Smooth muscle cell (in vitro differentiated cells): ENCODE measurements at regions not wholly inside any gene's neighbourhood (a gene's known extent, or its start where the extent isn't known, plus 50 kb on each side); places are given as distances from the start of the nearest gene placed in this dataset.

Source experiments
- DNase-seq: peaks from one replicate; lab custom pipeline; 2025; ENCODE audit not compliant: unreplicated experiment; lab: John Stamatoyannopoulos, UW
- H2AFZ ChIP-seq: fragments of 200-600 bp; sonication (generic); 2 replicates; pipeline ENCODE4 v1.6.0; 2016; ENCODE audit warnings: antibody characterized with exemption, low read depth, mild to moderate bottlenecking
- H3F3A ChIP-seq: fragments of 200-600 bp; sonication (generic); 2 replicates; pipeline ENCODE4 v1.6.0; 2017; ENCODE audit warnings: antibody characterized with exemption, low read depth
- H3K27ac ChIP-seq: fragments of 200-600 bp; sonication (generic); 2 replicates; pipeline ENCODE4 v1.5.1; 2016; ENCODE audit warnings: low read depth, mild to moderate bottlenecking
- H3K27me3 ChIP-seq: fragments of 200-600 bp; sonication (generic); 2 replicates; pipeline ENCODE4 v1.6.1; 2016; ENCODE audit warnings: low read depth, mild to moderate bottlenecking
- H3K36me3 ChIP-seq: fragments of 200-600 bp; sonication (generic); 2 replicates; pipeline ENCODE4 v1.5.1; 2016; ENCODE audit warnings: low read depth
- H3K4me1 ChIP-seq: fragments of 200-600 bp; sonication (generic); 2 replicates; pipeline ENCODE4 v1.5.1; 2016; ENCODE audit warnings: low read depth
- H3K4me2 ChIP-seq: fragments of 200-600 bp; sonication (generic); 2 replicates; pipeline ENCODE4 v1.6.0; 2016; ENCODE audit warnings: mild to moderate bottlenecking
- H3K4me3 ChIP-seq: fragments of 200-600 bp; sonication (generic); 2 replicates; pipeline ENCODE4 v1.5.1; 2016; ENCODE audit warnings: mild to moderate bottlenecking
- H3K79me2 ChIP-seq: fragments of 200-600 bp; sonication (generic); 2 replicates; pipeline ENCODE4 v1.6.0; 2016; ENCODE audit warnings: low read depth, mild to moderate bottlenecking
- H3K9ac ChIP-seq: fragments of 200-600 bp; sonication (generic); 2 replicates; pipeline ENCODE4 v1.6.0; 2016; ENCODE audit warnings: low read depth
- H3K9me3 ChIP-seq: fragments of 200-600 bp; sonication (generic); replicated peaks from 2 replicates; pipeline ENCODE4 v1.5.1; 2016; ENCODE audit warnings: low read depth
- H4K20me1 ChIP-seq: fragments of 200-600 bp; sonication (generic); 2 replicates; pipeline ENCODE4 v1.6.0; 2016; ENCODE audit warnings: low read depth
- WGBS: methylation state at CpG from one replicate; pipeline ENCODE4 v1.1.7; 2016; ENCODE audit warnings: low lambda C conversion rate; 5-methylcytosine and 5-hydroxymethylcytosine counted together
- TF ChIP-seq, protein P1 (sequence below): fragments of 200-600 bp; sonication (generic); IDR thresholded peaks from 2 replicates; pipeline ENCODE4 v1.5.1; 2017; ENCODE audit warnings: borderline replicate concordance, mild to moderate bottlenecking, antibody characterized with exemption; ENCODE audit not compliant: insufficient read depth, poor library complexity, severe bottlenecking

DNA sequence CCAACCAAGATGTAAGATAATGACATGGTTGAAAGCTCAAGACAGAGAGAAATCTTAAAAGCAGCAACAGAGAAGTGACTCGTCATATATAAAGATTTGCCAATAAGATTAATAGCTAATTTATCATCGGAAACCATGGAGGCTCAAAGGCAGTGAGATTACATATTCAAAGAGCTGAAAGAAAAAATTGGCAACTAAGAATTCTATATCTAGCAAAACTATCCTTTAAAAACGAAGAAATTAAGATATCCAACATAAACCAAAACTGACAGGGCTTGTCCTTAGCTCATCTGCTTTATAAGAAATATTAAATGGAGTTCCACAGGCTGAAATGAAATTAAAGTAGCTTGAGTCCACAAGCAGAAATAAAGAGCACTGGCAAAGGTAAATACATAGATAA is 236.6 kb downstream of the ANAPC1 start:
- WGBS, result 86% methylated on average over 3 of the region's 3 CpGs
- H3K36me3 ChIP-seq, result peaks cover 3% of the 10 kb centered on the region
- H3K79me2 ChIP-seq, result no peaks in the 10 kb centered on the region
- no peak overlapping the region for H3K27ac ChIP-seq
- H3K4me1 ChIP-seq, result no peaks in the 10 kb centered on the region
- no peak overlapping the region for H3K4me3 ChIP-seq
- H3K27me3 ChIP-seq, result no peaks in the 10 kb centered on the region
- H3K9ac ChIP-seq, result no peak overlapping the region
- DNase-seq, result no peak
- TF ChIP-seq, protein P1, sequence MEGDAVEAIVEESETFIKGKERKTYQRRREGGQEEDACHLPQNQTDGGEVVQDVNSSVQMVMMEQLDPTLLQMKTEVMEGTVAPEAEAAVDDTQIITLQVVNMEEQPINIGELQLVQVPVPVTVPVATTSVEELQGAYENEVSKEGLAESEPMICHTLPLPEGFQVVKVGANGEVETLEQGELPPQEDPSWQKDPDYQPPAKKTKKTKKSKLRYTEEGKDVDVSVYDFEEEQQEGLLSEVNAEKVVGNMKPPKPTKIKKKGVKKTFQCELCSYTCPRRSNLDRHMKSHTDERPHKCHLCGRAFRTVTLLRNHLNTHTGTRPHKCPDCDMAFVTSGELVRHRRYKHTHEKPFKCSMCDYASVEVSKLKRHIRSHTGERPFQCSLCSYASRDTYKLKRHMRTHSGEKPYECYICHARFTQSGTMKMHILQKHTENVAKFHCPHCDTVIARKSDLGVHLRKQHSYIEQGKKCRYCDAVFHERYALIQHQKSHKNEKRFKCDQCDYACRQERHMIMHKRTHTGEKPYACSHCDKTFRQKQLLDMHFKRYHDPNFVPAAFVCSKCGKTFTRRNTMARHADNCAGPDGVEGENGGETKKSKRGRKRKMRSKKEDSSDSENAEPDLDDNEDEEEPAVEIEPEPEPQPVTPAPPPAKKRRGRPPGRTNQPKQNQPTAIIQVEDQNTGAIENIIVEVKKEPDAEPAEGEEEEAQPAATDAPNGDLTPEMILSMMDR, result no peak
- H2AFZ ChIP-seq, result no peak overlapping the region
- H3K4me2 ChIP-seq, result no peak overlapping the region
- H4K20me1 ChIP-seq, result no peaks in the 10 kb centered on the region
- H3K9me3 ChIP-seq, result no peaks in the 10 kb centered on the region
- H3F3A ChIP-seq, result no peaks in the 10 kb centered on the region

DNA sequence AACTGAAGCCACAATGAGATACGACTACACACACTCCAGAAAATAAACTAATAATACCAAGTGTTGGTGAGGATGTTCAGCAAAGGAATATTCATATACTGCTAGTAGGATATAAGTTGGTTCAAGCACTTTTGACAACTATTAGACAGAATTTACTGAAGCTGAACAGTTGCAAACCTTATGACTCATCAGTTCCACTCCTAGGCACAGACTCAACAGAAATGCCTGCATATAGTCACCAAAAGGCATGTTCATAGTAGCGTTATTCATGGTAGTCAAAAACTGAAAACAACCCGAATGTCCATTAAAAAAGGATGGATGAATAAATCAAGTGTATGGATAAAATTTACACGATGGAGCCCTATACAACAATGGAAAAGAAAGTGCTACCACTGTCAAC is 232.0 kb downstream of the ANAPC1 start:
- Histone ChIP-seq H3K27ac (no peak overlapping the region), H3K9me3 (no peaks in the 10 kb centered on the region), H3K4me1 (no peaks in the 10 kb centered on the region), H3K27me3 (no peaks in the 10 kb centered on the region), H3K4me2 (no peak overlapping the region), H3K79me2 (no peaks in the 10 kb centered on the region), H3K36me3 (peaks cover 3% of the 10 kb centered on the region), H2AFZ (no peak overlapping the region), H3K9ac (no peak overlapping the region), H3F3A (no peaks in the 10 kb centered on the region), H4K20me1 (no peaks in the 10 kb centered on the region), H3K4me3 (no peak overlapping the region)
- TF ChIP-seq, protein P1, result no peak
- 85% methylated on average over 4 of the region's 4 CpGs for WGBS
- no peak for DNase-seq

DNA sequence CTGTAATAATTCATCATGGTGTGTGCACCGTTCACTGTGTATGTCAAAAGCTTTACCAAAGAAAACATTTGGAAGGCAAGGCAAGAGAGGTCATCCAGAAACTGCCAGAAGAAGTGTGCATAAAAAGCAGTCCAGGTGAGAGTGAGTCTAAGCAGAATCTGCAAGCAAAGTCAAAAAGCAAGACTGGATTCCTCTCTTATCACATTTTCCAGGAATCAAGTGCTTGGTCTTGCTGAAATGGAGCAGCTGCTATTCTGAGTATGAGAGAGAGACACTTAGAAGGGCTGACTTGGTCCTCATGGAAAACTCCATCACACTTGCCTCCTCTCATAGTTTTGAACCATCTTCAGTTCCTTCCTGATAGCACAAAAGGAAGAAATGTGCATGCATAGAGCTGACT is 231.3 kb downstream of the ANAPC1 start:
- H3K27me3 ChIP-seq, result no peaks in the 10 kb centered on the region
- peaks cover under 1% of the 10 kb centered on the region for H3K36me3 ChIP-seq
- TF ChIP-seq, protein P1, result no peak
- no peaks in the 10 kb centered on the region for H3K4me1 ChIP-seq
- WGBS, result 78% methylated on average over 1 of the region's 1 CpG
- H3K4me3 ChIP-seq, result no peak overlapping the region
- no peaks in the 10 kb centered on the region for H3F3A ChIP-seq
- DNase-seq, result no peak
- H3K79me2 ChIP-seq, result no peaks in the 10 kb centered on the region
- H2AFZ ChIP-seq, result no peak overlapping the region
- H3K9ac ChIP-seq, result no peak overlapping the region
- H3K27ac ChIP-seq, result no peak overlapping the region
- H3K9me3 ChIP-seq, result no peaks in the 10 kb centered on the region
- H3K4me2 ChIP-seq, result no peak overlapping the region
- H4K20me1 ChIP-seq, result no peaks in the 10 kb centered on the region

DNA sequence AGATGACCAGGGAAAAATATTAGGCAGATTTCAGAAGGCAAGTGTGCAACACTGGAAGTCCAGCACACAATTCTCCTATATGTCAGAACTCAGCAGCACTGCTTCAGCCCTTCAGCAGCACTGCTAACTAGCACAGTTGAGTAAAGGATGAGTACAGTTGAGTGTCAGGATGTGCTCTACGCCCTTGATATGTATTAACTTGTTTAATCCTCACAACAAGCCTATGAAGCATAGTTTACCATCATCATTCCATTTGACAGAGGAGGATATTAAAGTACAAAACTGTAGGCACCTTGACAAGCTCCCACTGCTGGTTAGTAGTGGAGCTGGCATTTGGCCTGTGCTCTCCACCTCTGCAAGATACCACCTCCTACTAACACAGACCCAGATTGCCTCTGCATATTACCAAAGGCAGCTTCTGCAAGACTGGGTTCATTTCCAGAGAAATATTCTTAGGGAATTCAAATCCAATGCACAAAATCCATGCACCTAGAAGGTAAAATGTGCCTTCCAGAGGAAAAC is 230.8 kb downstream of the ANAPC1 start:
- Histone ChIP-seq H3K4me2 (no peak overlapping the region), H3K9me3 (no peaks in the 10 kb centered on the region), H3K9ac (no peak overlapping the region), H3F3A (no peaks in the 10 kb centered on the region), H3K4me1 (no peaks in the 10 kb centered on the region), H3K4me3 (no peak overlapping the region), H3K36me3 (no peaks in the 10 kb centered on the region), H3K27ac (no peak overlapping the region), H4K20me1 (no peaks in the 10 kb centered on the region), H3K79me2 (no peaks in the 10 kb centered on the region), H3K27me3 (no peaks in the 10 kb centered on the region), H2AFZ (no peak overlapping the region)
- 100% methylated on average over 1 of the region's 1 CpG for WGBS
- TF ChIP-seq, protein P1, result no peak
- no peak for DNase-seq
